ENCODE measurements at regions not wholly inside any gene's neighbourhood (a gene's known extent, or its start where the extent isn't known, plus 50 kb on each side); places are given as distances from the start of the nearest gene placed in this dataset.
"Not testable (repeated sequence)": the region's sequence is repeated elsewhere in the genome, so short reads cannot be mapped to it uniquely, and the experiment has no call there.

- Histone ChIP-seq H3K4me3 (ENCODE audit: low read depth in 1 of 5, low read length in 5 of 5) (no peak overlapping the region), H3K4me1 (ENCODE audit: control insufficient read depth in 5 of 5, insufficient read depth in 5 of 5, low read length in 5 of 5) (peaks cover 0 to 8% (median 5%) of the 10 kb centered on the region in 5 donors), H3K9ac (ENCODE audit: low read length in 5 of 5) (no peak overlapping the region), H3K27ac (ENCODE audit: low read depth, low read length) (no peak overlapping the region), H3K36me3 (ENCODE audit: control insufficient read depth in 5 of 5, insufficient read depth in 5 of 5, low read length in 5 of 5) (no peaks in the 10 kb centered on the region), H3K27me3 (ENCODE audit: control insufficient read depth in 5 of 5, insufficient read depth in 4 of 5, low read length in 5 of 5) (no peaks in the 10 kb centered on the region), H3K9me3 (ENCODE audit: control insufficient read depth in 5 of 5, low read length in 5 of 5) (no peaks in the 10 kb centered on the region)
Measured at GRCh38 chr6:93678841-93679454, 259.6 kb upstream of the EPHA7 start.

GRCh38 chr6:93677264-93677965 lies 258.1 kb upstream of the EPHA7 start:
- Histone ChIP-seq H3K9me3 (ENCODE audit: control insufficient read depth in 5 of 5, low read length in 5 of 5) (no peaks in the 10 kb centered on the region), H3K9ac (ENCODE audit: low read length in 5 of 5) (no peak overlapping the region), H3K4me3 (ENCODE audit: low read depth in 1 of 5, low read length in 5 of 5) (no peak overlapping the region), H3K36me3 (ENCODE audit: control insufficient read depth in 5 of 5, insufficient read depth in 5 of 5, low read length in 5 of 5) (no peaks in the 10 kb centered on the region), H3K27ac (ENCODE audit: low read depth, low read length) (no peak overlapping the region), H3K4me1 (ENCODE audit: control insufficient read depth in 5 of 5, insufficient read depth in 5 of 5, low read length in 5 of 5) (peaks cover 0 to 8% (median 5%) of the 10 kb centered on the region in 5 donors), H3K27me3 (ENCODE audit: control insufficient read depth in 5 of 5, insufficient read depth in 4 of 5, low read length in 5 of 5) (no peaks in the 10 kb centered on the region)

GRCh38 chr6:93676581-93676980 lies 257.2 kb upstream of the EPHA7 start:
- H3K4me3 ChIP-seq (ENCODE audit: low read depth in 1 of 5, low read length in 5 of 5) = no peak overlapping the region
- no peak overlapping the region for H3K27ac ChIP-seq (ENCODE audit: low read depth, low read length)
- H3K9ac ChIP-seq (ENCODE audit: low read length in 5 of 5) = no peak overlapping the region
- H3K4me1 ChIP-seq (ENCODE audit: control insufficient read depth in 5 of 5, insufficient read depth in 5 of 5, low read length in 5 of 5) = peaks cover 0 to 8% (median 5%) of the 10 kb centered on the region in 5 donors
- no peaks in the 10 kb centered on the region for H3K27me3 ChIP-seq (ENCODE audit: control insufficient read depth in 5 of 5, insufficient read depth in 4 of 5, low read length in 5 of 5)
- H3K9me3 ChIP-seq (ENCODE audit: control insufficient read depth in 5 of 5, low read length in 5 of 5) = no peaks in the 10 kb centered on the region
- H3K36me3 ChIP-seq (ENCODE audit: control insufficient read depth in 5 of 5, insufficient read depth in 5 of 5, low read length in 5 of 5) = no peaks in the 10 kb centered on the region

- Histone ChIP-seq H3K27me3 (ENCODE audit: control insufficient read depth in 5 of 5, insufficient read depth in 4 of 5, low read length in 5 of 5) (no peaks in the 10 kb centered on the region), H3K27ac (ENCODE audit: low read depth, low read length) (no peak overlapping the region), H3K9me3 (ENCODE audit: control insufficient read depth in 5 of 5, low read length in 5 of 5) (no peaks in the 10 kb centered on the region), H3K36me3 (ENCODE audit: control insufficient read depth in 5 of 5, insufficient read depth in 5 of 5, low read length in 5 of 5) (no peaks in the 10 kb centered on the region), H3K4me3 (ENCODE audit: low read depth in 1 of 5, low read length in 5 of 5) (no peak overlapping the region), H3K4me1 (ENCODE audit: control insufficient read depth in 5 of 5, insufficient read depth in 5 of 5, low read length in 5 of 5) (peaks cover 0 to 8% (median 5%) of the 10 kb centered on the region in 5 donors), H3K9ac (ENCODE audit: low read length in 5 of 5) (no peak overlapping the region)
Measured at GRCh38 chr6:93675856-93676417, 256.6 kb upstream of the EPHA7 start.

- H3K9ac ChIP-seq (ENCODE audit: low read length in 5 of 5) = no peak overlapping the region
- no peaks in the 10 kb centered on the region for H3K36me3 ChIP-seq (ENCODE audit: control insufficient read depth in 5 of 5, insufficient read depth in 5 of 5, low read length in 5 of 5)
Measured at GRCh38 chr6:93663111-93663510, 243.8 kb upstream of the EPHA7 start.

GRCh38 chr6:93654548-93654947 lies 235.2 kb upstream of the EPHA7 start:
- Histone ChIP-seq H3K27me3 (ENCODE audit: control insufficient read depth in 5 of 5, insufficient read depth in 4 of 5, low read length in 5 of 5) (no peaks in the 10 kb centered on the region), H3K4me3 (ENCODE audit: low read depth in 1 of 5, low read length in 5 of 5) (no peak overlapping the region), H3K27ac (ENCODE audit: low read depth, low read length) (no peak overlapping the region), H3K9ac (ENCODE audit: low read length in 5 of 5) (no peak overlapping the region), H3K4me1 (ENCODE audit: control insufficient read depth in 5 of 5, insufficient read depth in 5 of 5, low read length in 5 of 5) (no peaks in the 10 kb centered on the region), H3K36me3 (ENCODE audit: control insufficient read depth in 5 of 5, insufficient read depth in 5 of 5, low read length in 5 of 5) (no peaks in the 10 kb centered on the region), H3K9me3 (ENCODE audit: control insufficient read depth in 5 of 5, low read length in 5 of 5) (peaks cover 0 to 4% (median 3%) of the 10 kb centered on the region in 5 donors)

More at GRCh38 chr6:93663111-93663510, 243.8 kb upstream of the EPHA7 start:
- no peaks in the 10 kb centered on the region for H3K4me1 ChIP-seq (ENCODE audit: control insufficient read depth in 5 of 5, insufficient read depth in 5 of 5, low read length in 5 of 5)
- no peaks in the 10 kb centered on the region for H3K9me3 ChIP-seq (ENCODE audit: control insufficient read depth in 5 of 5, low read length in 5 of 5)
- no peak overlapping the region for H3K4me3 ChIP-seq (ENCODE audit: low read depth in 1 of 5, low read length in 5 of 5)
- H3K27me3 ChIP-seq (ENCODE audit: control insufficient read depth in 5 of 5, insufficient read depth in 4 of 5, low read length in 5 of 5) = no peaks in the 10 kb centered on the region
- H3K27ac ChIP-seq (ENCODE audit: low read depth, low read length) = no peak overlapping the region

- Histone ChIP-seq H3K4me1 (ENCODE audit: control insufficient read depth in 5 of 5, insufficient read depth in 5 of 5, low read length in 5 of 5) (no peaks in the 10 kb centered on the region), H3K36me3 (ENCODE audit: control insufficient read depth in 5 of 5, insufficient read depth in 5 of 5, low read length in 5 of 5) (no peaks in the 10 kb centered on the region), H3K4me3 (ENCODE audit: low read depth in 1 of 5, low read length in 5 of 5) (no peak overlapping the region), H3K27me3 (ENCODE audit: control insufficient read depth in 5 of 5, insufficient read depth in 4 of 5, low read length in 5 of 5) (no peaks in the 10 kb centered on the region), H3K27ac (ENCODE audit: low read depth, low read length) (no peak overlapping the region), H3K9me3 (ENCODE audit: control insufficient read depth in 5 of 5, low read length in 5 of 5) (peaks cover 0 to 8% (median 0%) of the 10 kb centered on the region in 5 donors), H3K9ac (ENCODE audit: low read length in 5 of 5) (no peak overlapping the region)
Measured at GRCh38 chr6:93644611-93645010, 225.3 kb upstream of the EPHA7 start.

- Histone ChIP-seq H3K9ac (ENCODE audit: low read length in 5 of 5) (no peak overlapping the region), H3K36me3 (ENCODE audit: control insufficient read depth in 5 of 5, insufficient read depth in 5 of 5, low read length in 5 of 5) (no peaks in the 10 kb centered on the region), H3K27me3 (ENCODE audit: control insufficient read depth in 5 of 5, insufficient read depth in 4 of 5, low read length in 5 of 5) (no peaks in the 10 kb centered on the region), H3K27ac (ENCODE audit: low read depth, low read length) (no peak overlapping the region), H3K4me1 (ENCODE audit: control insufficient read depth in 5 of 5, insufficient read depth in 5 of 5, low read length in 5 of 5) (no peaks in the 10 kb centered on the region), H3K9me3 (ENCODE audit: control insufficient read depth in 5 of 5, low read length in 5 of 5) (peaks cover 0 to 8% (median 0%) of the 10 kb centered on the region in 5 donors), H3K4me3 (ENCODE audit: low read depth in 1 of 5, low read length in 5 of 5) (no peak overlapping the region)
Measured at GRCh38 chr6:93639126-93639525, 219.8 kb upstream of the EPHA7 start.

- H3K27me3 ChIP-seq (ENCODE audit: control insufficient read depth in 5 of 5, insufficient read depth in 4 of 5, low read length in 5 of 5); H3K9ac ChIP-seq (ENCODE audit: low read length in 5 of 5); H3K4me1 ChIP-seq (ENCODE audit: control insufficient read depth in 5 of 5, insufficient read depth in 5 of 5, low read length in 5 of 5); H3K27ac ChIP-seq (ENCODE audit: low read depth, low read length); H3K36me3 ChIP-seq (ENCODE audit: control insufficient read depth in 5 of 5, insufficient read depth in 5 of 5, low read length in 5 of 5); H3K9me3 ChIP-seq (ENCODE audit: control insufficient read depth in 5 of 5, low read length in 5 of 5); H3K4me3 ChIP-seq (ENCODE audit: low read depth in 1 of 5, low read length in 5 of 5): not testable (repeated sequence)
Measured at GRCh38 chr6:93636987-93637664, 217.8 kb upstream of the EPHA7 start.

- no peaks in the 10 kb centered on the region for H3K36me3 ChIP-seq (ENCODE audit: control insufficient read depth in 5 of 5, insufficient read depth in 5 of 5, low read length in 5 of 5)
- H3K4me3 ChIP-seq (ENCODE audit: low read depth in 1 of 5, low read length in 5 of 5) = no peak overlapping the region
- H3K9me3 ChIP-seq (ENCODE audit: control insufficient read depth in 5 of 5, low read length in 5 of 5) = no peaks in the 10 kb centered on the region
- no peak overlapping the region for H3K27ac ChIP-seq (ENCODE audit: low read depth, low read length)
- H3K27me3 ChIP-seq (ENCODE audit: control insufficient read depth in 5 of 5, insufficient read depth in 4 of 5, low read length in 5 of 5) = no peaks in the 10 kb centered on the region
- H3K9ac ChIP-seq (ENCODE audit: low read length in 5 of 5) = no peak overlapping the region
- no peaks in the 10 kb centered on the region for H3K4me1 ChIP-seq (ENCODE audit: control insufficient read depth in 5 of 5, insufficient read depth in 5 of 5, low read length in 5 of 5)
Measured at GRCh38 chr6:93624408-93624807, 205.0 kb upstream of the EPHA7 start.
